ENCODE measurements at regions not wholly inside any gene's neighbourhood (a gene's known extent, or its start where the extent isn't known, plus 50 kb on each side); places are given as distances from the start of the nearest gene placed in this dataset.

GRCh38 chr13:21976159-21976558 is 305.3 kb downstream of the FGF9 start:
- TF ChIP-seq CTCF (IDR thresholded peaks at IDR 0.05) (no peak), POLR2A (IDR thresholded peaks at IDR 0.05) (no peak)

Measured in testis (tissue), 2 donors.